Prostate gland (tissue), 2 donors: ENCODE measurements at regions not wholly inside any gene's neighbourhood (a gene's known extent, or its start where the extent isn't known, plus 50 kb on each side); places are given as distances from the start of the nearest gene placed in this dataset.

Experiments used
- DNase-seq: peaks from one replicate; pipeline ENCODE4 v3.0.0-alpha.2; 2019; ENCODE audit warnings: low spot score
- H3K27ac ChIP-seq, 2 donors: fragments of 200-600 bp; sonication (generic); 2 replicates each; pipeline ENCODE4 v1.5.1; 2017 to 2019
- H3K27me3 ChIP-seq: fragments of 200-600 bp; sonication (generic); replicated peaks from 2 replicates; pipeline ENCODE4 v1.5.1; 2019; ENCODE audit not compliant: insufficient read depth
- H3K36me3 ChIP-seq, 2 donors: fragments of 200-600 bp; sonication (generic); 1 replicate in 1 of 2; 2 replicates in 1 of 2; pipeline versions ENCODE4 v1.5.1 to v1.8.1; 2017 to 2019
- H3K4me1 ChIP-seq: fragments of 200-600 bp; sonication (generic); replicated peaks from 2 replicates; pipeline ENCODE4 v1.5.1; 2019
- H3K4me3 ChIP-seq, 2 donors: fragments of 200-600 bp; sonication (generic); 2 replicates each; pipeline ENCODE4 v1.5.1; 2017 to 2019
- H3K9me3 ChIP-seq: fragments of 200-600 bp; sonication (generic); 2 replicates; pipeline ENCODE4 v1.5.1; 2017
- POLR2A ChIP-seq: fragments of 450-650 bp; IDR thresholded peaks from one replicate; pipeline ENCODE4 v1.6.1; 2016; ENCODE audit warnings: antibody characterized with exemption, mild to moderate bottlenecking
- POLR2AphosphoS5 ChIP-seq: sonication (generic); formaldehyde crosslinking; IDR thresholded peaks from one replicate; pipeline ENCODE4 v1.6.1; 2017; ENCODE audit warnings: antibody characterized with exemption
- WGBS: methylation state at CpG from one replicate; pipeline ENCODE4 v1.1.5; 2018; 5-methylcytosine and 5-hydroxymethylcytosine counted together
- intact Hi-C: fragments of 100-400 bp; cut with DNase I; formaldehyde crosslinking; loops from one replicate; pipeline ENCODE4 v1.14.2; 2022
- TF ChIP-seq, protein P1 (sequence below), 4 experiments: fragments of 200-600 bp in 2 of 4; fragments of 450-650 bp in 2 of 4; sonication (generic) in 2 of 4; IDR thresholded peaks; 1 replicate in 3 of 4; 2 replicates in 1 of 4; pipeline ENCODE4 v1.5.1; 2016 to 2019; ENCODE audit warnings: antibody characterized with exemption in 4 of 4, mild to moderate bottlenecking in 2 of 4, moderate library complexity in 2 of 4

DNA sequence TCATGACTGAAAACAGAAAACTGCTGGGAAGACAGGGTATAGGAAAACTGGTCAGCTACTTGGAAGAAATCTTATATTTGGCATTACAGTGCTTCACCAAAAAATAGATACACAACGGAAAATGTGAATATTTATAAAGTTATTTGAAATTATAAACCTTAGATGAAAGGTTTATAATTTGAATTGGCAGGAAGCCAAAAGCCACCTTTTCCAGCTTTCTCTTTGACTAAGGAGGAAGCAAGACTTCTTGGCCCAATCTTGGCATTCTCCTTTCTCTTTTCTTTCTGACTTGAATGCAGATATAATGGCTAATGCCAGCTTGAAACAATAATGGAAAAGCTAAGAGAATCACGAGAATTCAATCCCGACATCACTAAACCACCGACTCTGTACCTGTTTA, 196.5 kb upstream of the PIK3C3 start:
- no peak overlapping the region for H3K27ac ChIP-seq
- H3K4me3 ChIP-seq, result no peak overlapping the region
- no peak for TF ChIP-seq POLR2AphosphoS5
- no peak for TF ChIP-seq POLR2A
- TF ChIP-seq, protein P1, sequence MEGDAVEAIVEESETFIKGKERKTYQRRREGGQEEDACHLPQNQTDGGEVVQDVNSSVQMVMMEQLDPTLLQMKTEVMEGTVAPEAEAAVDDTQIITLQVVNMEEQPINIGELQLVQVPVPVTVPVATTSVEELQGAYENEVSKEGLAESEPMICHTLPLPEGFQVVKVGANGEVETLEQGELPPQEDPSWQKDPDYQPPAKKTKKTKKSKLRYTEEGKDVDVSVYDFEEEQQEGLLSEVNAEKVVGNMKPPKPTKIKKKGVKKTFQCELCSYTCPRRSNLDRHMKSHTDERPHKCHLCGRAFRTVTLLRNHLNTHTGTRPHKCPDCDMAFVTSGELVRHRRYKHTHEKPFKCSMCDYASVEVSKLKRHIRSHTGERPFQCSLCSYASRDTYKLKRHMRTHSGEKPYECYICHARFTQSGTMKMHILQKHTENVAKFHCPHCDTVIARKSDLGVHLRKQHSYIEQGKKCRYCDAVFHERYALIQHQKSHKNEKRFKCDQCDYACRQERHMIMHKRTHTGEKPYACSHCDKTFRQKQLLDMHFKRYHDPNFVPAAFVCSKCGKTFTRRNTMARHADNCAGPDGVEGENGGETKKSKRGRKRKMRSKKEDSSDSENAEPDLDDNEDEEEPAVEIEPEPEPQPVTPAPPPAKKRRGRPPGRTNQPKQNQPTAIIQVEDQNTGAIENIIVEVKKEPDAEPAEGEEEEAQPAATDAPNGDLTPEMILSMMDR (IDR thresholded peaks at IDR 0.05), result no peak
- 90% methylated on average over 4 of the region's 4 CpGs for WGBS
- H3K36me3 ChIP-seq, result no peaks in the 10 kb centered on the region
- no peaks in the 10 kb centered on the region for H3K9me3 ChIP-seq
- DNase-seq, result no peak
- no peaks in the 10 kb centered on the region for H3K27me3 ChIP-seq
- H3K4me1 ChIP-seq, result no peaks in the 10 kb centered on the region
- intact Hi-C loops, result no loop called here

DNA sequence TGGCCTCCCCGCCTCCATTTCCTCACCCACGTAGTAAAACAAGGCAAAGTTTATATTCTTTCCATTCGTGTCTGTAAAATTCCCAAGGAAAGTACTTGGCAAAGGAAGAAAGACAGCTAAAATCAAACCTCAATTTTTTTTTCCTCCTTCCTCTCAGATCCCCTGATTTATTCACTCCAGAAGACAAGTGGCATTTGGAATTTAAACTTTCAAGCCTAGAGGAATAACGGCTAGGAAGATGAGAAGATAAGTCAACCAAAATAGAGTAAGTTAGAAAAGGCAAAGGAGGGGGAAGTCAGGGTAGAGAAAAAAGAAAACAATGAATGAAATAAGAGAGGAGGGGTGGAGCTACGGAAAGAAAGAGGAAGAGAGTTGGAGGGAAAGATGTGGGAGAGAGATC, 198.9 kb upstream of the PIK3C3 start:
- Histone ChIP-seq H3K4me1 (no peaks in the 10 kb centered on the region), H3K27ac (no peak overlapping the region), H3K9me3 (no peaks in the 10 kb centered on the region), H3K27me3 (no peaks in the 10 kb centered on the region), H3K4me3 (no peak overlapping the region), H3K36me3 (no peaks in the 10 kb centered on the region)
- no peak for TF ChIP-seq POLR2AphosphoS5
- TF ChIP-seq, protein P1 (IDR thresholded peaks at IDR 0.05), result no peak
- no peak for TF ChIP-seq POLR2A
- intact Hi-C loops, result no loop called here
- no peak for DNase-seq
- 26% methylated on average over 5 of the region's 5 CpGs for WGBS

DNA sequence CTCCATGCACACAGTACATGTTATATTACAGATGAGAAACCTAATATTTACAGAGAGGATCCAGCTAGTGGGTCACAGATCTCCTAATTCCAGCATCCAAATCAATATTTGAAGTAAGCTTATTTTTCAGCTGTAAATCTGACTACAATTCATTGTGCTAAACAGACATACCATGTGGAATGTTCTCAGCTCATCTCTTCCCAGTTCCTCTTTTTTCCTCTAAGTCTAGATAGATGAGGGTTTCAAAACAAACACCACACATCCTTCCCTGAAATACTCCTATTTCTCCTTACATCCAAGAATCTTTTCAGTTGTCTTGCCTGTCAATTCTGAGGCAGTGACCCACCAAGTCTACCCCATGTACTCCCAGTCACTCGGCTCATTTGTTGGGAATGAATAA, 200.7 kb upstream of the PIK3C3 start:
- Histone ChIP-seq H3K27ac (no peak overlapping the region), H3K4me3 (no peak overlapping the region), H3K27me3 (no peaks in the 10 kb centered on the region), H3K9me3 (no peaks in the 10 kb centered on the region), H3K36me3 (no peaks in the 10 kb centered on the region), H3K4me1 (no peaks in the 10 kb centered on the region)
- intact Hi-C loops, result no loop called here
- TF ChIP-seq POLR2A (no peak), POLR2AphosphoS5 (no peak)
- TF ChIP-seq, protein P1 (IDR thresholded peaks at IDR 0.05), result no peak
- WGBS, result 100% methylated on average over 1 of the region's 1 CpG
- DNase-seq, result no peak

DNA sequence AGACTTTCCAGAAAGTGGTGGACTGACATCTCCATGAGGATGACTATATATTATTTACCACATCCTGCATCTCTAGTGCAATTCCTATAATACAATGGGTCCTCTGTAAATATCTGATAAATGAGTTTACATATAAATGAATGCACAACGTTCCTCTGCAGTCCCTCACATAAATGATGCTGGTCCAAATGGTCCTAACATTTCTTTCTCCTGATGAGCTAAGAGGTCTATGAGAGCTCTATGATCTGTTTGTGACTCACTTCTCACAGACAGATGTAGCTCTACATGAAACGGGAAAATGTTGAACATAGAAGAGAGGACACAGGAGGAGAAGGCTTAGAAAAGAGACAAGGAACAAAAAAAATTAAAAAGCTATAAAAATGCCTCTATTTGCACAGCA, 201.2 kb upstream of the PIK3C3 start:
- intact Hi-C loops, result no loop called here
- no peaks in the 10 kb centered on the region for H3K4me1 ChIP-seq
- 61% methylated on average over 2 of the region's 2 CpGs for WGBS
- no peak overlapping the region for H3K27ac ChIP-seq
- H3K36me3 ChIP-seq, result no peaks in the 10 kb centered on the region
- DNase-seq, result no peak
- no peak overlapping the region for H3K4me3 ChIP-seq
- H3K27me3 ChIP-seq, result no peaks in the 10 kb centered on the region
- H3K9me3 ChIP-seq, result no peaks in the 10 kb centered on the region
- TF ChIP-seq POLR2A (no peak), POLR2AphosphoS5 (no peak)
- TF ChIP-seq, protein P1 (IDR thresholded peaks at IDR 0.05), result no peak

DNA sequence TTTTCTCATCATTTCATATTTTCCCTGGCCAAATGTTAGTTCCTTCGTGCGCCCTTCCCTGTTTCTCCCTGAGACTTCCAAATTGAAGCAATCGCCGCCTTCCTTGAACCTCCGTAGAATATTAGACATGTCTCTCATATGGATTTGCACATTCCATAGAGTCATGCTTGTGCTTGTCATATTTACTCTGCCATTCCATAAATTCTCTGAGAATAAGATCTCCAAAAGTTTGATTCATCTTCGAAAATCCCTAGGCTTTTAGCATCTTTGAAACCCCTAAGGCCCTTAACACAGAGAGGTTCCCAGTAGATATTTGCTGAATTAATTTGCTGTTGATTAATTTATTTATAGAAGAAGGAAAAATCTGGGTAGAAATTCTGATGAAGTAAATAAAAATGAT, 202.2 kb upstream of the PIK3C3 start:
- Histone ChIP-seq H3K27me3 (no peaks in the 10 kb centered on the region), H3K9me3 (no peaks in the 10 kb centered on the region), H3K27ac (no peak overlapping the region), H3K36me3 (no peaks in the 10 kb centered on the region), H3K4me1 (no peaks in the 10 kb centered on the region), H3K4me3 (no peak overlapping the region)
- TF ChIP-seq POLR2AphosphoS5, result no peak
- TF ChIP-seq, protein P1 (IDR thresholded peaks at IDR 0.05), result no peak
- no peak for DNase-seq
- WGBS, result 88% methylated on average over 6 of the region's 6 CpGs
- intact Hi-C loops, result no loop called here
